ENCODE measurements at regions not wholly inside any gene's neighbourhood (a gene's known extent, or its start where the extent isn't known, plus 50 kb on each side); places are given as distances from the start of the nearest gene placed in this dataset.

GRCh38 chr21:28539623-28539988, 453.1 kb downstream of the LTN1 start:
- TF ChIP-seq EZH2phosphoT487 (IDR thresholded peaks at IDR 0.05; ENCODE audit: borderline replicate concordance, low read length) (no peak), CTCF (IDR thresholded peaks at IDR 0.05; ENCODE audit: low read depth, low read length, poor library complexity, severe bottlenecking) (no peak)
- H3K9me2 ChIP-seq (replicated peaks; ENCODE audit: control insufficient read depth, low read length), result no peaks in the 10 kb centered on the region
- no peaks in the 10 kb centered on the region for H3K36me3 ChIP-seq (ENCODE audit: control insufficient read depth, low read length)
- no peaks in the 10 kb centered on the region for H3K9me3 ChIP-seq (ENCODE audit: control insufficient read depth, insufficient read depth, low read length)
- no peaks in the 10 kb centered on the region for H3K4me1 ChIP-seq (ENCODE audit: control insufficient read depth, low read length)
- H3K4me3 ChIP-seq (ENCODE audit: low read length), result no peak overlapping the region
- H3K27me3 ChIP-seq (ENCODE audit: control insufficient read depth, low read length), result no peaks in the 10 kb centered on the region
- no peak overlapping the region for H3K4me2 ChIP-seq (ENCODE audit: low read length)
- H3F3A ChIP-seq (ENCODE audit: control insufficient read depth, insufficient read depth), result no peaks in the 10 kb centered on the region
- no peaks in the 10 kb centered on the region for H4K20me1 ChIP-seq (ENCODE audit: control insufficient read depth, insufficient read depth, low read depth, low read length)
- H3K79me2 ChIP-seq (ENCODE audit: control insufficient read depth, low read length), result no peaks in the 10 kb centered on the region
- no peak overlapping the region for H3K27ac ChIP-seq (ENCODE audit: low read depth, low read length)

- Histone ChIP-seq H4K20me1 (ENCODE audit: control insufficient read depth, insufficient read depth, low read depth, low read length) (no peaks in the 10 kb centered on the region), H3K4me3 (ENCODE audit: low read length) (no peak overlapping the region), H3K9me2 (replicated peaks; ENCODE audit: control insufficient read depth, low read length) (no peaks in the 10 kb centered on the region), H3K79me2 (ENCODE audit: control insufficient read depth, low read length) (no peaks in the 10 kb centered on the region), H3K4me2 (ENCODE audit: low read length) (no peak overlapping the region), H3K9me3 (ENCODE audit: control insufficient read depth, insufficient read depth, low read length) (no peaks in the 10 kb centered on the region), H3K27ac (ENCODE audit: low read depth, low read length) (no peak overlapping the region), H3F3A (ENCODE audit: control insufficient read depth, insufficient read depth) (no peaks in the 10 kb centered on the region), H3K36me3 (ENCODE audit: control insufficient read depth, low read length) (no peaks in the 10 kb centered on the region), H3K27me3 (ENCODE audit: control insufficient read depth, low read length) (no peaks in the 10 kb centered on the region), H3K4me1 (ENCODE audit: control insufficient read depth, low read length) (no peaks in the 10 kb centered on the region)
- TF ChIP-seq CTCF (IDR thresholded peaks at IDR 0.05; ENCODE audit: low read depth, low read length, poor library complexity, severe bottlenecking), result no peak
- no peak for TF ChIP-seq EZH2phosphoT487 (IDR thresholded peaks at IDR 0.05; ENCODE audit: borderline replicate concordance, low read length)
Observed at GRCh38 chr21:28538987-28539622, 453.6 kb downstream of the LTN1 start.

- Histone ChIP-seq H3K4me1 (ENCODE audit: control insufficient read depth, low read length) (no peaks in the 10 kb centered on the region), H3K9me3 (ENCODE audit: control insufficient read depth, insufficient read depth, low read length) (no peaks in the 10 kb centered on the region), H3K36me3 (ENCODE audit: control insufficient read depth, low read length) (no peaks in the 10 kb centered on the region), H3K27me3 (ENCODE audit: control insufficient read depth, low read length) (no peaks in the 10 kb centered on the region), H3K4me2 (ENCODE audit: low read length) (no peak overlapping the region), H3F3A (ENCODE audit: control insufficient read depth, insufficient read depth) (no peaks in the 10 kb centered on the region), H3K79me2 (ENCODE audit: control insufficient read depth, low read length) (no peaks in the 10 kb centered on the region), H3K4me3 (ENCODE audit: low read length) (no peak overlapping the region), H3K9me2 (replicated peaks; ENCODE audit: control insufficient read depth, low read length) (no peaks in the 10 kb centered on the region), H4K20me1 (ENCODE audit: control insufficient read depth, insufficient read depth, low read depth, low read length) (no peaks in the 10 kb centered on the region), H3K27ac (ENCODE audit: low read depth, low read length) (no peak overlapping the region)
- TF ChIP-seq EZH2phosphoT487 (IDR thresholded peaks at IDR 0.05; ENCODE audit: borderline replicate concordance, low read length), result no peak
- TF ChIP-seq CTCF (IDR thresholded peaks at IDR 0.05; ENCODE audit: low read depth, low read length, poor library complexity, severe bottlenecking), result no peak
Observed at GRCh38 chr21:28537371-28538079, 455.2 kb downstream of the LTN1 start.
